HG02884 (cell line): ENCODE measurements at regions not wholly inside any gene's neighbourhood (a gene's known extent, or its start where the extent isn't known, plus 50 kb on each side); places are given as distances from the start of the nearest gene placed in this dataset.

Experiments
- ATAC-seq: cut with Tn5 transposase; IDR thresholded peaks from one replicate; pipeline ENCODE4 v1.9.1; 2021; ENCODE audit warnings: mild to moderate bottlenecking, moderate library complexity; ENCODE audit not compliant: unreplicated experiment

DNA sequence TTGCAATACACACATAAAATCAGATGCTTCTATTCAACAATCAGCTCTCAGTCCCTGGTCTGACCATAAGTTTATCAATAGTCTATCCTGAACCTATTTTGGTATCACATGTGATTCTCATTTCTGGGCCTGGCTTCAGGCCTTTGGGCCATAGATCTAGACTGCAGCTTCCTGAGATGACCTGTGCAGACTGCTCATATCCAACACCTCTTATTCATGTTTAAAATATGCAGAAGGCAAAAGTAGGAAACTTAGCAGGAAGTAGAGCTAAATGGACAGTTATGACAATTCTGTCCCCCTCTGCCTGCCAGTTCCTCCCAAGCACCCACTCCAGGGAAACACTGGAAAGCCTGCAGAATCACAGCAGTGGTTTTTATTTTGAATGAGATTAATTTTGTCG is 53.3 kb downstream of the C7orf25 start:
- no peak for ATAC-seq

DNA sequence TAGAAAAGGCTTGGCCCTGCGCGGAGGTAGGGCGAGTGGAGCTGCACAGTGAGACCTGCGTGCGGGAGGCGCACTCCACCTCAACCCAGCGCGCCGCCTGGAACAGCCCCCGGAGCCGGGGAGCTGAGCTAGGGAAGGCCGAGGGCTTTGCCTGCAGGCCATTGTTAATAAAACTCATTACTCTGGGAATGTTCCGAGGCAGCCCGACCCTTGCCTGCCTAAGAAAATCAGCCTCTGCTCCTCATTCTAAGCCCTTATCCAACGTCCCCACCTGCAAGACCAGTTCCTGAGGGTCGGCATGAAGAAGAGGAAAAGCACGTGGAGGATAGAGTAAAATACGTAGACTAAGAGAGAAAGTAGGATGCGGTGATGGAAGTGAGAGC is 55.3 kb downstream of the C7orf25 start:
- no peak for ATAC-seq

DNA sequence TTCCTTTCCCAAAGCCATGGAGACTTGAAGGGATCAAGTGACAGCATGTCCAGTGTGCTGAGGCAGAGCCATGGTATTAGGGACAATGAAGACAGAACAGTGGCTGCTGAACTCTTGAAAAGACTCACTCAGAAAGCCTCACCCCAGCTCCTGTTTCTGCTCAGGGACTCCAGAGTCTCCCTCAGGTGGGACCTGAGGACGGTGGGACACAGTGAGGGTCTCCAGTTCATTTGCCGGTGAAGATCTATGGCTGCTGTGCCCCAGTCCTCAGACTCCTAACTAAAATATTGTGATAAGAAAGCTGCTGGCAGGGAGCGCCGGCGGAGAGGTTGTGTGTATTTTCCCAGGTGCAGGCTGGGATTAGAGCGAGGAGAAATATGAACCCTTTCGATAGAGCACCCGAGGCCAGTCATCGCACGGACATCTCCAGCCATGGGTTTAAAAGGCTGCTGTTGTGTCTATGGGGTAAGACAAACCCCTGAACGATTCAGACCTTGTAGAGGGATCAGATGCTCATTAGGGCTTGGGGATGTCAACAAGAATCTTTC is 57.2 kb downstream of the C7orf25 start:
- ATAC-seq, result no peak

DNA sequence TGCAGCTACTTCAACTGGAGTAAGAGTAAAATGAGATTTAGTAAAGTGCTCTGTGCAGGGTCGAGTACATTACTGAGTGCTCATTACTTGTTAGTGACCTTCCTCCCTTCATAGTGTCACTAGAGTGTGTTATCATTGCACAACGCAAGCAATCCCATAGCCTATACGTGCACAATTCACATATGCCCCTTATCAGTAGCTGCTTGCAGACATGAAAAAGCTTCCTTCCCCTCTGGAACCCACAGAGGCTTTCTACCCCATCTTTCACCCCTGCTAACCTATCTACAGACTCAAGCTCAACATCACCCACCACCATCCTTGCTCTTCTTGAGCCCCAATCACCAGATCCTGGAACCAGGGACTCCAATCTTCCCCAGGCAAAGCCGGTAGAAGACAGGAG is 59.3 kb downstream of the C7orf25 start:
- ATAC-seq, result no peak

DNA sequence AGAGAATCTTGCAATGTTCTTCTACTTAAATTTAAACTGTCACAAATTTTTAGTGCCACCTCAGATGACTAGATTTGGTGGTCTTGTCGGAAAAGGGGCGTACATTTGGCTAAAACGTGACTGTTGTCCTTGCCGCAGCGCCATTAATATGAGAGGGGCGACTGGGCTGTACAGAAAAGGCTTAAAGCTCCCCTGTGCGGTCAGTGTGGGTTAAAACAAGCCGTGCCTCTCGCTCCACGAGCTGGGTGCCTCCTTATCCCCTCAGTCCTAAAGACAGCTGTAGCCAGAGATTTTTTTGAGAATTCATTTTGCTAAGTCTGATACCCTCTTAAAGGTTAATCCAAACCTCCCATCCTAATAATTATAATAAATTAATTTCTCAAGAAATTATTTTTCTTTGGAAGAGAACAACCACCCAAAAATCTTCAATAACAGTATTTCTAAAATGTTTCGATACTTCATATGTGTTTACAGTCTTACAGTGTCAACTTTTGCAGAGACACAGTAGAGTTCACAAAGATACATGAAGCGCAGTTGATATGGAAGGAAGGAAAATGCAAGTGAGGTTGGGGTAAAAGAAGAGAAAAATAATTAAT is 68.6 kb downstream of the C7orf25 start:
- ATAC-seq, result peak; percentile 85

DNA sequence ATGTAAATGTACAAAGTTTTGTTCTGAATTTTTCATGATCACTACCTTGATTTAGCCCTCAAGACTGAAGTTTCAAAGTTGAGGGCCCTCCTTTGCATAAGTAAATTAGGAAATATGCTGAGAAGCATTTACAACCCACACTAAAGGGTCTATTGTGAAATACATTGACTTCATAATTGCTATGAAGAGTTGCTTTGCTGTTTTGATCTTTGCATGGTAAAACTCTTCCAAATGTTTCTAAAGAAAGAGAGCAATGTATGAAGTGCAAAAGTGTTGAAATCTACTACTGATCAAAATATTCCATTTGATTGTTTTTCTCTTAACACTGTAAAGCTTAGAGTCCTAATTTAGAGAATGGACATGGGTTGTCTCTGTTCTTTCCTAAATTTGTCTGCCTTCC is 77.2 kb downstream of the C7orf25 start:
- no peak for ATAC-seq

DNA sequence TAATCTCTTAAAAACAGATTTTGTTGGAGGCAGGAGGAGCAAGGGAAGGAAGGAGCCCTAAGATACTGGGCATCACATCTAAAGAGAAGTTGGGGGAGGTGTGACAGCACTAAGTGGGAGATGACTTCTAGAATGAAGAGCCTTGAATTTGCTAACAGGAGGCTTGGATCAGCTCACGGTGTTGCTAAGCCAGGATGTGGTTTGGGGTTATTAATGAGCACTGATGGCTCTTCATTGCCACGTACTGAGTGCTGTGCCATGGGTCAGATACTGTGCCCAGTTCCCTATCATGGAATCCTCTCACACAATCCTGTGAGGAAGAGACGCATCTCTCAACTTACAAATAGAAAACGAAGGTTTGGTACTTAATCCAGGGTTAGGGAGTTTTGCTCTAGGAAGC is 78.5 kb downstream of the C7orf25 start:
- ATAC-seq, result no peak

DNA sequence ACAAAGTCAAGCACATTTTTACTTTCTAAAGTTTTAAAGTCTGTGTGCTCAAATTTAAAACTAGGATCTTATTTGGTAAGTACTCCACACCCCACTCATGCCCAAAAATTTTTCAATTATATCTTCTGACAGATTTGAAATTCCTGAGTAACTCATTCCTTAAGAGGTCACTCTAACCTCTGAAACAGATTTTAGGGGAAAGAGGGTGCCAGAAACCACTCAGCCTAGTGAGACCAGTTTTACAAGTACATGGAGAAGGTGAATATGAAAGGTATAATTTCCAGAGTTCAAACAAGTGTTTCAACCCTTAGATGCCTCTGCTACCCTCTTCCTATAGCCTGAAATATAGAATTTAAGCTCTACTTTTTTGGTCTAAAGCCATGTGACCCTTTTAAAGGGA is 79.2 kb downstream of the C7orf25 start:
- ATAC-seq, result no peak

DNA sequence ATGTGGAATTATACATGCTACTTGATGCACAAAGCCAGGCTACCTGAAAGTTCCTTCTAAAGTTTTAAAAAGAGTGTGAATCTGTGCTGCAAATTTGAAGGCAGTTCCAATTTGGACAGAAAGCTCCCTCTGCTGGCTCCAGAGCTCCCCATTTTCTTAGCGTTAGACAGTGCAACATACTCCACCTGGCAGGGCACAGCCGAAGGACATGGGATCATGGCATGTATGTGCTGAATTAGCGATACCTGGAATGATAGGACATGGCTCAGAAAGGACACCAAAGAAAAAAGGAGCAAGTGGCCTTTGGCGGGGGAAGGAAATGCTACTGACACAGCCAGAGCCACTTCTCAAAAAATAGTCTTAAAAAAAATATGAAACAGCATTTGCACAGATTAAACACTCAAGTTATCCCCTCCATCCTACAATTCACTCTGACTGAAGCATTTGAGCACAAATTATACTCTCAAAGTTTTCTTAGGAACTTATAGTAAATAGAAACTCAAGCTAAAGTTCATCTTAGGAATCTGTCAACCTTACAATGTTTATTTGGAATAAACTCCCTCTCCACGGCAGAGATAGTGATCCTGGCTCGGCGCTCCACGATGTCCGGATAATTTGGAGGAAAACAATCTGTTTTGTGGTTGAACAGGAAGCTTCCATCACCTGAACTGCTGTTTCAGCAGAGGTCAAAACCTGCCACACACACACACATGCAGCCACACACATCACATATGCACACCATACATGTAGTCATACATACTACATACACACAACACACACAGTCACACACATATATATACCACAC is 80.0 kb downstream of the C7orf25 start:
- ATAC-seq, result no peak

DNA sequence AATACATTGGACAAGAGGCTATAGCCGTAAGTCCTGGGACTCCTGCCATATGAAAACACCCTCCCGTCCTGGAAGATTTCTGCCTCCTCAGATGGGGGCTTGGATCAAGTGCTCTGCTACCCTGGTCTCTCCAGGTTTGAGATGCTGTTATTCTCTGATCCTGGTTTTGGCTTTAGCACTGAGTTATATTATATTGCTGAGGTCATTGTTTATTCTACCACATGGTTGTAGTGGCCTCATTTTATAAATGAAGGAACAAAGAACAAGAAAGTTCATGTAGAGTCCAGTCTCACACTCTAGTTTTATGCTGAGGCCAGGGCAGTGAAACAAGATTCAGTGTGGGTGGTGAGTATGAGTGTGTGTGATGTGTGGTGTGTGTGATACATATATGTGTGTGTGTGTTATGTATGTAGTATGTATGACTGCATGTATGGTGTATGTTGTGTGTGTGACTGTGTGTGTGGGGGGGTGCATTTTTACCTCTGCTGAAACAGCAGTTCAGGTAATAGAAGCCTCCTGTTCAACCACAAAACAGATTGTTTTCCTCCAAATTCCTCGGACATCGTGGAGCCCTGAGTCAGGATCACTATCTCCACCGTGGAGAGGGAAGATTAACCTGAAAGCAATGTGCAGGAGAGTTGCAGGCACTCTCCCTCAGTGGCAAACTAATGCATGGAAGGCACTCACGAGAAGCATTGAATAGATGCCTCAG is 80.7 kb downstream of the C7orf25 start:
- no peak for ATAC-seq

DNA sequence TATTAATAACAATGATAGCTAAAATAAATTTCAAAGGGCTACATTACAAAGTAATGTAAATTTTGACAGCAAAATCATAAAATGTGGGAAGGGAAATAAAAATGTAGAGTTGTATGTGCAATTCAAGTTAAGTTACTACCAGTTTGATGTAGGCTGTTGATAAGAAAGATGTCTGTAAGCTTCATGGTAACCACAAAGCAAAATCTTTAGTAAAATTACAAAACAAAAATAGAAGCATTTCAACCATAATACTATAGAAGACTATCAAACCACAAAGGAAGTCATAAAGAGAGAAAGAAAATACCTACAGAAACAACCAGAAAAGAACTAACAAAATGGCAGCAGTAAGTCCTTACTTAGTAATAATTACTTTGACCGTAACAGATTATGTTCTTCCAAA is 99.1 kb downstream of the C7orf25 start:
- ATAC-seq, result no peak

DNA sequence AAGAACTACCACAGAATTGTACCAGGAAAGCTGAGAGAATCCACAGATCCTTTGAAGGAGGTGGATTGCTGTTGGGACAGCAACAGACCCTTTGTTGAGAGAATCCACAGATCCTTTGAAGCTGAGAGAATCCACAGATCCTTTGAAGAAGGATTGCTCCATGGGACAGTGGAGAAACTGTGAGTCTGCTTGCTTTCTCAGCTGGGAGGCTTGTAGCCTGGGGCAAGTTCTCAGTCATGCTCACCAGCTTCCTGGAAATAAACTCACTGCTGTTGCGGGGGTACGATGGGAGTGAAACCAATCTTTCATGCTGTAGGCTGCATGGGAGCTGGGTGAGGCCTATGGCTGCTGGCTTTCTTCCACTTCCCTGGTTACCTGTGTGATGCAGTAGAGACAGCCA is 106.3 kb downstream of the C7orf25 start:
- ATAC-seq, result no peak

DNA sequence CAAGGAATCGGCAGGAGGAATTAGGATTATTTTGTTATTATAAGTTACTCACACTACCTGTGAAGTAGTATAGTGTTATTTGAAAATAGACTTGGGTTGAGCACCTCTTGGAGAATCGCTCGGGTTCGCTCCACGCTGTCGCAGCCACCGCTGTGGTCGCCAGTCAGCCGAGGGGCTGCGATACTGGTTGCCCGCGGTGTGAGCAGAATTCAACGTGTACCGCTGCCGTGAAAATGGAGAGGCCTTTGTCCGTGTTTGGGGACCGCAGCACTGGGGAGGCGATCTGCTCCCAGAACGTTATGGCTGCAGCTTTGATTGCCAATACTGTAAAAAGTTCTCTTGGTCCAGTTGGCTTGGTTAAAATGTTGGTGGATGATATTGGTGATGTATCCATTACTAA is 117.2 kb downstream of the C7orf25 start:
- ATAC-seq, result no peak

DNA sequence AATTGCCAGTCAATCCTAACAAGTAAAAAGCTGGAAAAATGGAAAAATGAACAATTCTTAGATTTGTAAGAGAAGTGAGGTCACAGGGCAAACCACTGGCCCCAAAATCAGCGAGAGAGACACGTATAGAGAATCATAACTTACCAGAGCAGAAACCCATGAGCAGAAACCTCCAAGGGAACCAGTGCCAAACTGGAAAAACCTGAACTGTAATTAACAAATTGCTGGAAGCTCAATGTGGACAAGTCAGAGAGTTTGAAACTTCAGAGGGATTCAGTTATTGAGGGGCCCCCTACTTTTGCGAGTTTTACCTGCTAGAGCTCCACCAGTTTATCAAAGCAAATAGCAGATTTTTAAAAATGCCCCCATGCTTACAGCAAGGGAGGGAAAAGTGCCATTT is 119.0 kb downstream of the C7orf25 start:
- no peak for ATAC-seq

DNA sequence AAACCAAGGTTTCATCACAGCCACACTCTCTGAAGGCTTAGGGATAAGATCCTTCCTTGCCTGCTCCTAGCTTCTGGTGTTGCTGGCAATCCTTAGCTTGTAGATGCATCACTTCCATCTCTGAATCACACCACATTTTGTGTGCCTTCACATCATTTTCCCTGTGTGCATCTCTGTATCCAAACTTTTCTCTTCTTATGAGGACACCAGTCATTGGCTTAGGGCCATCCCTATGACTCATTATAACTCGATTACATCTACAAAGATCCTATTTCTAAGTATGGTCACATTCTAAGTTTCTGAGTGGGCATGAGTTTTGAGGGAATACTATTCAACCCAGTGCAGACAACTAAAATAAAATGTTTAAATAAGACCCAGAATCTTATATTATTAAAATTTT is 121.7 kb downstream of the C7orf25 start:
- ATAC-seq, result no peak

DNA sequence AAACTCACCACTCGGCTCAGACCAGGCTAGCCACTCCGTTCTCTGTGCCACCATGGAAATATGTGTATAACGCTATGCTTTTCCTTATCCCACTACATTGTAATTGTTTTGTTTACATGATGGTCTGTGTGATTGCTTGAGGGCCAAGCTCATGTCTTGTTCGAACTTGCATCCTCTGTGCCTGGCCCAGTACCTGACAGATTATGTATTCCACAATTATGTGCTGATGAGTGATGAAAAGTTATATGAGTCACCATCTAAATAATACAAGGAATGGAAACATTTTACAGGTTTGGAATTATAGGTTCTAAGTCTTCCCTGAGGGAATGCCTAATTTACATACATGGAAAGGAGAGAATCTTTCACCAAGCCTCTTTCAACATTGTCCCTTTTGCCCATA is 137.4 kb downstream of the C7orf25 start:
- ATAC-seq, result no peak

DNA sequence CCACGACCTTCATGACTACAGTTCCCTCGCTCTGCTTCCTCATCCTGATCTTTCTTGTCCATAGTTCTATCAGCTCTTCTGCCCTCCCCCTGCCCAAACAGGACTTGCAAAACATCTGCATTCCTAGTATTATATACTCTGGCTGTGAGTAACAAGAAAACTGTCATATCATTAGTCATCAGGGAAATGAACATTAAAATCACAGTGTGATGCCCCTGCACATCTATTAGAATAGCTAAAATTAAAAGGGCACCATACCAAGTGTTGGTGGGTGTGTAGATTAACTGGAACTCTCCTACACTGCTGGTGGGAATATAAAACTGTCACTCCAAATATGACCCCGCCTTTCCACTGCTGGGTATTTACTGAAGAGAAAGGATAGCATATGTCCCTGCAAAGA is 141.8 kb downstream of the C7orf25 start:
- ATAC-seq, result no peak

DNA sequence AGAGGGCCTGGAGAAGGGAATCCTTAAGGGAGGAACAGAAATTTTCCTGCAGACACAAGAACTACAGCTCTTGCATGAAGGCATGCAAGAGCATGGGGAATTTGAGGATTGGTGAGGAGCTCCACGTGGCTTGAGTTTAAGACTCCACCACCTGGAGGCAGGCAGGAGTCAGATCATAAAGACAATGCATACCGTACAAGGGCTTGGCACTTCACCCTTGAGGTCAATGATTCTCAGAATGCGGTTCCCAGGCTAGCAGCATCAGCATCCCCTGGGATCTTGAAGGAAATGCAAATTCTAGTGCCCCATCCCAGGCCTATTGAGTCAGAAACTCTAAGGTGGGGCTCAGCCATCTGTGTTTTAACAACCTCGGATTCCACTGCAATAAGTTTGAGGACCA is 143.8 kb downstream of the C7orf25 start:
- ATAC-seq, result no peak

DNA sequence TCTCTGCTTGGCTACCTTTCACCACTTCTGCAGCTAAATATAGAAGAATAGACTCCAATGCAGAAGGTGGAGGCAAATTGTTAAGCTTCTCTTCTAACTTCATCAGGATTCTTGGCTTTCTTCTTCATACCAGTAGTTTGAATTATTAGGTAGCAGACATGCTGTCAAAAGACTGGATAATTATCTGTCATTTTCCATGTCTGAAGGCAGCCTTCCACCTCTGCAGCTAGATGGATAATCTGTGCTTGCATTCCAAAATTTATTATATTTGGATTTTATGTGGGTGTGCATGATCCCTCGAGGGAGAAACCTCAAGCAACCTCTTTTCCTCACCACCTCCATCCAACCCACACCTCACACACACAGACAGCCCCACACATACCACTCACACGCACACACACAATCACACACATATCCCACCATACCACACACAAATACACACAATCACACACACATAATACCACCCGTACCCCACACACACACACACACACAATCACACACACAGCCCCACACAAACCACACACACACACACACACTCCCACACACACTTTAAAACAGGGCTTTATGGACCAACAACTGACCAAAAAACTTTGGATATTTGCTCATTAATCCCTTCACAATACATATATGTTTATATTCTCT is 145.0 kb downstream of the C7orf25 start:
- no peak for ATAC-seq

DNA sequence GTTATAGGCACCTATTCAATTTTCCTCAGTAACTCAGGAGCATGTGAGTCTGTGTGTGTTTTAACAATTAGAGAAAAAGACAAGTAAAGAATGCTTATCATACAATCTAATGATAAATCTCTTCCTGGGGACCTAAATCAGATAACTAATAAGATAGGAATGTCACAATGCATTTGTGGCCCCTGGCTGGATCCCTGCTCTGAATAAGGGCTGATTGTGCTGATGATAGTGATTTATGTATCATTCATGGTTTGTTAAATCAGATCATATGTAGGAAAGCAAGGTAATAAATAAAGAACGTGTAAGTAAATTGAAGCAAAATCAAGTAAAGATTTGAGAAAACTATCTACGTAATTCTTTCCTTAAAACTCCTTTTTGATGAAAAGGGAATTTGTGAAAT is 145.9 kb downstream of the C7orf25 start:
- no peak for ATAC-seq

DNA sequence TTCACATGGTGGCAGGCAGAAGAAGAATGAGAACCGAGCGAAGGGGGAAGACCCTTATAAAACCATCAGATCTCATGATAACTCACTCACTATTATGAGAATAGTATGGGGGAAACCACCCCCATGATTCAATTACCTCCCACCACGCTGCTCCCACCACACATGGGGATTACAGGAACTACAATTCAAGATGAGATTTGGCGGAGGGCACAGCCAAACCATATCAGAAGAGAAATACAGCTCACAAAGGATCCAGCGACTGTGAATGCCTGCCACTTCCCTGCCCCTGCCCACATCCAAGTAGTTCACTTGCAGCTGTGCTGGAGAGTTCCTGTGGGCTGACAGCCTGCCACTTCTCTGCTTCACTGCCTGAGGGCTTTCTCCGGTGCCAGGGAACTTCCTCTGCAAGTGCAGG is 148.7 kb downstream of the C7orf25 start:
- no peak for ATAC-seq
